Hindlimb muscle (tissue), 1 donor: ENCODE measurements at regions not wholly inside any gene's neighbourhood (a gene's known extent, or its start where the extent isn't known, plus 50 kb on each side); places are given as distances from the start of the nearest gene placed in this dataset.

Source experiments
- DNase-seq: peaks from one replicate; pipeline ENCODE4 v3.0.0-alpha.2; 2013

DNA sequence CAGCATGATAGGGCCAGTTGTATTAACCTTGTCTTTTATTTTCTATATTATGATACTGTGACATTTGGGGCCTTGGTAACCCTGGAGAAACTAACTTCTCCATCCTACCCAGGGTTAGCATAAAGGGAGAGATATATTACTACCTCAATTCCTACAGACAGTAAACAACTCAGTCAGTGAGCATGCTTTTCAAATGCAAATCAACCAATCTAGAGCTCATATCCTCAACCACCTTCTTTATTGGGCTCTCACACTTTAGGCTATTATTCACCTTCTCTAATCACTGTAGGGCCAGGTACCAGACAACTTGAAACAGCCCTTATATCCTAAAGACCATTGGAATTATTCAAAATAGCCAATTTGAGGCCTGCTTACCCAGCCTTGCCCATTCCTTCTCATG lies 477.6 kb downstream of the PTPRC start:
- DNase-seq = no peak

DNA sequence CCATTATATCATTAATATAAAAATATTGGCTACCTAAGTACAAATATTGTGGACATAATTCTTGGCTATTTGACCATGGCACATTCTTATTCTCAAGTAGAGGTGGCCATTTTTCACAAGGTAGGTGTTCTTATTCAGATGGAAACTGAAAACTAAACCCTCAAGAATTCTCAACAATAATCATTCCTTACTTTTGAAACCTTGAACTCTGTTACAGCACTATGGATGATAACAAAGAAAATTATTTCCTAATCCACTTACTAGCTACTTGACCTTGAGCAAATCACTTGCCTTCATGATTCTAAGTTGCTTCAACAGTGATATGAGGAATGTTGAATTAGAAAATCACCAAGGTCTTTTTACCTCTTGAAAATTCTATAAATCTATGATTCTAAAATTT lies 482.2 kb downstream of the PTPRC start:
- DNase-seq = no peak

DNA sequence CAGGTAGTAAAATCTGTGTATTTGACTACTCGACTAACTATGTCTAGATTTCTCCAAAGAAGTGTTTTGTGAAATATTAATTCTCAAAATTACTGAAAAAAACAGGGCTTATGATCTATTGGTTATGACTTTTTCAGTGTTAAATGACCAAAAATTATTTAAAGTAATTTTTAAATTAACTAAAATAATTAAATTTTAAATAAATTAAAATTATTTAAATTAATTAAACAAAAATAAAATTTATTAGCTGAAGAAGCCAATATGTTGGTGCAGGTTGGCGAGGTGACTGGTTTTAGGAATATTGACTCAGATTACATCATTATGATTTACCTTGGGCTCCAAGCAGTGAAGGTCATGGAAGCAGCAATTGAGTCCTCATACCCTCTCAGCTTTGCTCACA lies 483.2 kb downstream of the PTPRC start:
- no peak for DNase-seq

DNA sequence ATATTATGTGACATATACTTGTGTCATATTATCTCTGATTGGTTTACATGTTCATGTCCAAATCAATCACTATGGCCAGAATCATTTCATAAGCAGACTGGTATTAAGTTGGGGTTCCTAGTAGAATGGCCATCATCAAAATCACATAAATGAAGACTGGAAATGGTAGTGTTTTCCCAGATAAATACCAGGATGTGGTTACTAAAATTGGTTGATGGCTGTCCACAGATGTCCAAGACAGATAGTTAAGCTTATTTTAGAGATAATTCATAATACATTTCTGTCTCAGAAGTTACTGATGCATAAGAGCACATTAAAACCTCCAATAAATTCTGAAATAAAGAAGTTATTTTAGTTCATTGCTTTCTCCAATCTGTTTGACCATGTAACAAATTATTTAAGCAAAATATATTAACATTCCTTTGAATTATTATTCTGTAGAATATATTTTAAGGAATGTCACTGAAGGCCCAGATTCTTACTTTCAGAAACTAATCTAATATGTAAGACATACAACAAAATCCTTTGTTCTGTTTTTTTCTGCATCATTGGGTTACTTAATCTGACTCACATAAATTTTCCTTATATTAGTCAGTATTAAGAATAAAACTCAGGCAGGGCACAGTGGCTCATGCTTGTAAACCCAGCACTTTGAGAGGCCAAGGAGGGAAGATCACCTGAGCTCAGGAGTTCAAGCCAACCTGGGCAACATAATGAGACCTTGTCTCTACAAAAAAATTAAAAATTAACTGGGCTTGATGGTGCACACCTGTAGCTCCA lies 483.9 kb downstream of the PTPRC start:
- DNase-seq = no peak

DNA sequence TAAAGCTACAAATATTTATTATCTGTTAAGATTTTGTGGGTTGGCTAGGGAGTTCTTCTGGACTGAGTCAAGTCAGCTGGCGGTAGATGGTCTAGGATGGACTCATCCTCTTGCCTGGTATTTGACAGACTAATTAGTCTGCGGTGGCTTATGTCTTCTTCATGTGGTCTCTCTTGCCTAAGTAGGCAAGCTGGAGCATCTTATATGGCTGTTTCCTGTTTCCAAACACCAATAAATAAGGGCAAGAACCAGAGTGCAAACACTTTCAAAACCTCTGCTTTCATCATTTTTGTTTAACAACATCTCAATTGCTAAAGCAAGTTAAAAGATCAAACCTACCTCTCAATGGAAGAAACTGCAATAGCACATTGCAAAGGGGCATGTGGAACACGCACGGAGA lies 484.8 kb downstream of the PTPRC start:
- DNase-seq = no peak

DNA sequence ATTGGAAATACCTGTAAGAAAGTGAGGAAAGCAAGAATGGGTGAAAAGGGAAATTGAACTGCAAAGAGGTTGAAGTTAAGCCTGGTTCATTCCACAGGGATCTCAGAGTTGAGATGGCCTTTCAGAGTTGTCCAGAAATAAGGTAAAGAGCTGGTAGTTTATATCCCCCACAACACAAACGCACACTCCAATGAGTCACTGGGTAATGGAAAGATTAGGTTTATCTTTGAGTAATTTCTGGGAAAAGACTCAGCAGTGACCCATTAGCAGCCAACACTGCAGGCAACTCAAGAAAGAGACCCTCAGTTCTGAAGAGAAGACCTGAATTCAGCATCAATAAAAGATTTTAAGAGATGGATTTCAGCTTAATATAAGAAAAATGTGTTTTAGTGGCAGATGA lies 485.5 kb downstream of the PTPRC start:
- DNase-seq = no peak

DNA sequence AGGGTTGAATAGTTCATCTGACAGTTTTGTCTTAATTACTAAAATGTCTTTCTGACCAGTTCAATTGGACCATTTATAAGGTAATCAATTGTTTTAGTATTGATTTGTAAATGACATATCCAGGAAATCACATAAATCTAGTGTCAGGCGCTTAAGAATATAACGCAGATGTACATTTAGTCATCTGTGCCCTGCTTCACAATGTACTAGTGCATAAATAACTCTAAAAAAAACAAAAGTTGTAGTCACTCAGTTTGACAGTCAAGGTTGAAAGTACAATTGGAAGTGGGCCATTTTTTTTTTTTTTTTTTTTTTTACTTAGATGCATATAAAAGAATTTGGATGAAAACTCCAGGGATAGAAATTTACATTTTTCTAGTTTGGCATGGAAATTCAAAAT lies 490.4 kb downstream of the PTPRC start:
- no peak for DNase-seq

DNA sequence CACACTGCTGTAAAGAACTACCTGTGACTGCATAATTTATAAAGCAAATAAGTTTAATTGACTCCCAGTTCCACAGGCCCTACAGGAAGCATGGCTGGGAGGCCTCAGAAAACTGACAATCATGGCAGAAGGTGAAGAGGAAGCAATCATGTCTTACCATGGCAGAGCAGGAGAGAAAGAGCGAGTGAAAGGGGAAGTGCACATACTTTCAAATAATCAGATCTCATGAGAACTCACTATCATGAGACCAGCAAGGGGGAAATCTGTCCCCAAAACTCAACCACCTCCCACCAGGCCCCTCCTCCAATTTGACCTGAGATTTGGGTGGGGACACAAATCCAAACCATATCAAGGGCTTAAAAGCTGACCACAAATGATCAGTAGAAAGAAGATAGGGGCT lies 493.2 kb downstream of the PTPRC start:
- no peak for DNase-seq

DNA sequence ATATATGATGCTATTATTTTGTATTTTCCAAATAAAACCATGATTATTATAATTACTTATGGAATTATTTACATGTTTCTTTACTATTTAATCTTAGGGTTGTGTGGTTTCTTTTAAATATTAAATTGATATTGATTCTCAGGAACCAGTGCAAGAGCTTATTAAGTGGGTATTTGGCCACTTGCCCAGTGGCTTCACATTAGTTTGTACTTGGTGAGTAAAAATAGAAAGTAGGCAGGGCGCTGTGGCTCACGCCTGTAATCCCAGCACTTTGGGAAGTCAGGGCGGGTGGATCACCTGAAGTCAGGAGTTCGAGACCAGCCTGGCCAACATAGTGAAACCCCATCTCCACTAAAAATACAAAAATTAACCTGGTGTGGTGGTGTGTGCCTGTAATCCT lies 497.1 kb downstream of the PTPRC start:
- DNase-seq = no peak

DNA sequence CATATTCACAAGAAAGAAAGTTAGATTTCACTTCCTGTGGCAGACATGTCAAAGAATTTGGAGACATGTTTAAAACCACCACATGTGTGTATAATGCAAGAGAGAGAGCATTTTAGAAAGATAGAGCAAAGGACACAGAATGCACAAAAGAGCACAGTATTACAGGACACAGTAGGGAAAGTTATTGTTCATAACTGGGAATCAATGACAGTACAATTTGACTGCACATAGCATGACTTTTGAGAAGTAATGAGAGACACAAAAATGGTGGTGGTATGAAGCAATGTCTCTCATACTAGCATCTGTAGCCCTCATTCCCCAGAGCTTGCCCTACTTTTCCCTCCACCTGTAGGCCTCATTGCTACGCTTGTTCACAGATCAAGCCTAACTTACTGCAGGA lies 499.2 kb downstream of the PTPRC start:
- DNase-seq = no peak

DNA sequence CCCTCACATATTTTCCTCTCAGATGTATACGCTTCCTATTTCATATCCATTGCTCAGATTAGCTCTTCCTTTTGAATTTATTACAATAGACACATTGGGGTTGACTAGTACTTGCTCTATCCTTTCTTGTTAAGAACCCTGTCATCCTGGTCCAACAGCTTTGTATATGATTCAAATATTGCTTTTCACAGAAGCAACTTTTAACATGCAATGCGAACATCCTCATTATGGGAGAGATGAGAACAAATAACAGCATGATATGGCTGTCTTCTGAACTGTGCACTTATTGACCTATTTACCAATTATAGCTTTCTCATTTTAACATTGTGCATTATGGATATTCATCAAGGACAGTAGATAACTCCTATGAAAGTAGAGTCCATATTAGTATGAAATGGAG lies 510.8 kb downstream of the PTPRC start:
- no peak for DNase-seq

DNA sequence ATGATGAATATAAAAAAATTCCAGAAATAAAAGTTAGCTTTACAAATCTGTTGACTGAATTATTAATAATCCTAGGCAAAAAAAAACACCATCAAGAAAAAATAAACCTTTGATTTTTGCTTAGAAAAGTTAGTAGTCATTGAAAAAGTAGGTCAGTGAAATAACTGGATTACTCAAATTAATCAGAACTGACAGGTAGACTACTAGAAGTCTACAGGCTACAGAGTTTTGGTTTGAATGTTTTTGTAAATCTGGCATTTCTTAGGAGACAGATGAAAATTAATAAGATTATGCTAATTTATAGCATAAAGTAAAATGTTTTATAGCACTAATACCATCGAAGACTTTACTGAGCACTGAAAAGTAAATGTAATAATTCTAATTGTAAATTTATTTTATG lies 511.9 kb downstream of the PTPRC start:
- no peak for DNase-seq

DNA sequence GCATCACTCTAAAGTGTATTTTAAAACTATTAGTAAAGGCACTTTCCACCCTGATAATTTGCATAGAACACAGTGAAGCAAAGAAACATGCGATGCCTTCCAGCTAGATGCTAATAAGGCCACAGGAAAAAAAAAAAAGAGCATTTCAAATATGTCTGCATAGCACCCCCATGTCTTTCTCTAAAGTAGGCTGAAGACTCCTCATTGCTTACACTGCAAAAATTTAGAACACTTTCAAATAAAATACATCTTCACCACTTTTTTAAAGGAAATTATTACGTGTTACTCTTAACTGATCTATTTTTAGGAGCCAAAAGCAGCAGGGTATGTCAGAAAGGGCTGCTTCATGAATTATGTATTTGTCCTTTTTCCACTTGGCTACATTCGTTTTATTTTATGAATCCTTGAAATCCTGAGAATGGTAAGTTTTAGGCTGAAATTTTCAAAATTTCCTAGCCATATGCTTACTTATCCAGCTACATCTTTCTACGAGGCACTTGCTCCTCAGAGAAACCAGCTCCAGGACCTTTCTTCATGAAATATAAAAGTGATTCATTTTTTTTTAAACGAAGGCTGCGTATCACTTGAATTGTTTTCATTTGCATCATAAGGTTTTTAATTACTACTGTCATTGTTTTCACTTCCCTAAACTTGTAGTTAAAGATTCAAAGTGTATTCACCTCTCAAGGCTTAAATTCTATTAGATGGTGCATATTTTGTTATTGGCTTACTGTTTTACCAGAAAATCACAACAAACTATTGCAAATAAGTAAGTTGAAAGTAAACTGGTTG lies 513.0 kb downstream of the PTPRC start:
- DNase-seq = no peak

DNA sequence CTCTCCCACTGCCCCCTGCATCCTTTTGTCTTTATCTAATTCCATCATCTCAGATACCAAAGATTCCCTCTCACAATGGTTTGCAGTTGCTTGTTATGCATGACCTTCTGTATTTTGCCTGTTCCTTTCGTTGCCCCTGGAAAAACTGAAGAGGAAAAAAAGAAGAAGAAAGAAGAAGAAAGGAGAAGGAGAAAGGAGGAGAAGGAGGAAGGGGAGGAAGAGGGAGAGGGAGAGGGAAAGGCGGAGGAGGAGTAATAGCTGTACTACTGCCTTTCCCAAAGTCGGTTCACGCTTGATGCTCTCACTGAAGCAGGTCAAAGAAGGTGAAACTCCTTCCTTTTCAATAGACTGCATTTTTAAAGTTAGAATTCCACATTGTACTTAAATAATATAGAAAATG lies 513.8 kb downstream of the PTPRC start:
- DNase-seq = no peak

DNA sequence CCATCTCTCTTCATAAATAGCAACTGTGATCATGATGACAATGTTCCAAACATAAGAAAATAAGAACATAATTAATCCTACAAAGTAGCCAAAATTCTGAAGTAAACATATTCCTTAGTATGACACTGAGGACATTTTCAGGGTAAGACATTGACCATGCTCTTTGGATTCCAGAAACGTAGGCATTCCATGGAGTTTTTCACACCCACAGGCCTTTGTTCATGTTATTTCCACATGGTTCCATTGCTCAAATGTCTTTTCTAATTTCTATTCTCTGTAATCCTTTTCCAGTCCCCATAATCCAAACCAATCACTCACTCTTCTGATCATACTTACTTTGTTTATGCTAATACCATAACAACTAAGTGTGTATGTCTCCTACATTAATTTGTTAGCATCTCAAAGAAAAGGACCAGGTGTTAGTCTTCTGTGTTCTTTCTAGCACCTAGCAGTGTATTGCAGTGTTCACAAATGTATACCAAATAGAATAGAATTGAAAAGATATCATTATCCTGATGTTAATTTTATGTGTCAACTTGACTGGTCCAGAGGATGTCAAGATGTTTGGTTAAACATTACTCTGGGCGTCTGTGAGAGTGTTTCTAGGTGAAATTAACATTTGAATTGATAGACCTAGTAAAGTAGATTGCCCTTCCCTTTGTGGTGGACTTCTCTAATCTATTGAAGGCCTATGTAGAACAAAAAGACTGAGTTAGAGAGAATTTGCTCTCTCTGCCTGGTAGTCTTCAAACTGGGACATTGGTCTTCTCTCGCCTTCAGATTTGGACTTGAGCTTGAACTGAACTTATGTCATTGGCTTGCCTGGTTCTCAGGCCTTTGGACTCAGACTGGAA lies 516.6 kb downstream of the PTPRC start:
- no peak for DNase-seq

DNA sequence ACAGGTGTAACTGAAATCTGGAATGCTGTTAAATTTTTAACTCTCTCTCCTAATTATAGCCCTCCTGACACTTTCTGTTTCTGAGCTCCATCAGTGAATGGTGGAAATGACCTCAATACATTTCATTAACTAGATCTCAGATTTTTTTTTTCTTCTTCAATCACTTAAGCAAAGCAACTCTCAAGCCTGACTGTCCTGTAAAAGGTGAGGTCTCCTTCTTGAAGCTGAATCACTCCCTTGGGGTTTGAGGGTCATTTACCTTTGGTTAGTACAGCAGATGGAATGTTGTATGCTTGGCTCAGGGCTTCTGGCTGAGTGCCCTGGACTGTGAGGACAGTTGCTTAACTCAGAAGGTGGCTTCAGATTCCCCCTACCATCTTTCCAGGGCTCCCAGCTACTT lies 518.7 kb downstream of the PTPRC start:
- no peak for DNase-seq

DNA sequence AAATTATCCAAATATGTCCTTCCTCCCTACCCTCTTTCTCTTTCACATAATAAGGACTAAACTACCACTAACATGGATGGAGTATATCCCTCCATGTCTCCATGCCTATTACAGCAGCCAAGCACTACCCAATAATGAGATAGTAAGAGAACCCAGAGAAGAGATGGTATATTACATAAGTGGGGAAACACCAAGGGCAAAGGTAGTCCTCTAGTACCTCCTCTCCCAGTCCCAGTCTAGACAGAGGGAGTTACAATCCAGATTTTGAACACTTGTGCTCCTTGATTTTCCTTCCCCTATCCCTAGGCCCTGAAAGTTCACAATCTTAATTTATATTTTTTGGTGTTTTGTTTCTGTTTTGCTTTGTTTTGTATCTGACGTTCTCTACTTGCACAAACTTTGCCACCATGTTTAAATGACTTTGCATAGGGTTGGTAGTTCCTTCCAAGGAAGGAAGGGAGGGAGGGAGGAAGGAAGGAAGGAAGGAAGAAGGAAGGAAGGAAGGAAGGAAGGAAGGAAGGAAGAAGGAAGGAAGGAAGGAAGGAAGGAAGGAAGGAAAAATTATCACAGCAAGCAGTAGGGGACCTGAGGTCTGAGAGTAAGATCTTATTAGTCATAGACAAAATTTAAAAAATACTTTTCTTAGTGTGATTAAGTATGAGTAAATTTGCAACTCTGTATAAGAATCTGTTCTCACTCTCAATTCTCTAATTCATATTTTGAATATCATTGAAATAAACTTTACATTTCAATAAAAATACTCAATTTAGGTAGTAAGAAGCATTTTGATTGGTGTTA lies 521.9 kb downstream of the PTPRC start:
- no peak for DNase-seq

DNA sequence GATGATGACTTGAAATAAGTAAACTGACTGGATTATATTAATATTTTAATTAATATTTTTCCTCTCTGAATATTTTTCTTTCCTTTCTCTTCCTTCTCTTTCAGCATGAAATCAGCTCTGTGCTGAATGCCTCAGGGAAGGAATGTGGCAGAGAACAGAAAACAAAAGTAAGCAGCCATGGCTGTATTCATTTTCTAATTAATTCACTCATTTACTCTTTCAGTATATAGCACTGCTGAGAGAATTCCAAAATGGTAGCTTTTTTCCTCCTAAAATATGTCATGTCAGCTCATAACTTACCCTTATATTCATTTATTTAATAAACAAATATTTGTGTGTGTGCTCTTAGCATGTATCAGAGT lies 522.5 kb downstream of the PTPRC start:
- DNase-seq = no peak

DNA sequence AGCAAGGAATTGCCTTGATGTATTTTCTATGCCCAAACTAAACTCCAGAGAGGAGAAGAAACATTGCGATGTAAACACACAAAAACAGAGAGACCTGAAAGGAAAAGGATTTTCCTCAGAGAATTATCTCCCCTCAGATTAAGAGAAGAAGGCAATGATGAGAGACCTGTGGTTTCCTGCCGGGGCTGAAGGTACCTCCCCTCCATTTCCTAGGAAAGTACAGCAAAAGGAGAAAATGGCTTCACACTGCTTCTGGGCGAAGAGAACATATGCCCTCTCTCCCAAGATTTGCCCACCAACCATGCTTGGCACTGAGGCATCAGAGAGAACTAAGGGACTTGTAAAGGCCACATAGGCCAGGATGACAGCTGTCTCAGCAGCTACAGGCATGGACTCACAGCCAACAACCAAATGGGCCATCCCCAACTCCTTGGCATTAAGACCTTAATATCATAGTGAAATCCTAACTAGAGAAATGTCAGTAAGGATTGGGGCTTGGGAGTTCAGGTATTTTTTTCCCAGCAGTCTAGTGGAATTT lies 523.0 kb downstream of the PTPRC start:
- DNase-seq = no peak

DNA sequence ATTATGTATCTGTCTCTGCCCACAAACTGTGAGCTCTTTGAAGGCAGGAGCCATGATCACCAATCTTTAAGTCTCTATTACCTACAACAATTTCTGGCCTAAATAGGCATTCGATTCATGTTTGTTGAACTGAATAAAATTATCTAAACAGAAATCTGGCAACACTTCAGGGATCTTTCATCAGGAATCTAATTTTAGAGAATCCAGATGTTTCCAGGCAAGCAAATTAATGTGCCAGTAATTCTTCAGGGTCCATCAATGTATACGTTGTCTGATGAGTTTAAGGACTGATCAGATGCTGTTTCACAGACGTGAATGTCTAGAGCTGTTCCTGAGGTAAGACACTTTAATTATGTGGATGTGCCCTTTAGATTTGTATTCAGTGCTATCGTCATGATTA lies 524.4 kb downstream of the PTPRC start:
- no peak for DNase-seq

DNA sequence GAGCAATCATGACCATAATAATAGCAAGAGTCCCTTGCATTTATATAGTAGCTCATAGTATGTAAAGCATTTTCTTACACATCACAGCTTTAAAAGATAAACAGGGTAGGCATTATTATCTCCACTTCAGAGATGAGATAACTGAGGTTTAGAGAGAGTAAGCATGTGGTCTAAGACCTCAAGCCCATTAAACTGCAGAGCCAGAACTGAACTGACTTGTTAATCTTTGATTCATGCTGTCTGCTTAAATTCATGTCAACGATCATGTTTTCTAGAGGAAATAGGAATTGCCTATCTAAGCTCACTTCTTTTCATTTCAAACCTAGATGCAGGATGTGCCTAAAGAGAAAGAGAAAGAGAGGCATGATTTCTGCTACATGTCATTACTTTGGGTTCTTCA lies 524.8 kb downstream of the PTPRC start:
- DNase-seq = no peak

DNA sequence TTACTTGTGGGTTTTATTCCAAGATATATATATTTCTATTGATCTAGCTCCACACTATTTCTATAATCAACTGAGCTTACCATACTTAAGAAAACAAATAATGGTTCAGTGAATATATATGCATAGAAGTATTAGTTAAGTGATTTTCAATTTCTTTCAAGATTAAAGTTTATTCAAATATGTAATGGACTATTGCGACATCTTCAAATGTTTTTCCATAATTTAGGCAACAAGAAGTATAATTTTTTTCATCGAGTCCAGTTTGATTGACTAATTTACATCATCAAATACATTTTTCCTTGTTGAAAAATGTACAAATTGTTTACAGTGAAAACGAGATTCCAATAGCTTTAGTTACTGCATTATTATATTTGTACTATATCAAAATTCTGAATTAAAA lies 528.6 kb downstream of the PTPRC start:
- DNase-seq = no peak
